ENCODE measurements at regions not wholly inside any gene's neighbourhood (a gene's known extent, or its start where the extent isn't known, plus 50 kb on each side); places are given as distances from the start of the nearest gene placed in this dataset.

DNA sequence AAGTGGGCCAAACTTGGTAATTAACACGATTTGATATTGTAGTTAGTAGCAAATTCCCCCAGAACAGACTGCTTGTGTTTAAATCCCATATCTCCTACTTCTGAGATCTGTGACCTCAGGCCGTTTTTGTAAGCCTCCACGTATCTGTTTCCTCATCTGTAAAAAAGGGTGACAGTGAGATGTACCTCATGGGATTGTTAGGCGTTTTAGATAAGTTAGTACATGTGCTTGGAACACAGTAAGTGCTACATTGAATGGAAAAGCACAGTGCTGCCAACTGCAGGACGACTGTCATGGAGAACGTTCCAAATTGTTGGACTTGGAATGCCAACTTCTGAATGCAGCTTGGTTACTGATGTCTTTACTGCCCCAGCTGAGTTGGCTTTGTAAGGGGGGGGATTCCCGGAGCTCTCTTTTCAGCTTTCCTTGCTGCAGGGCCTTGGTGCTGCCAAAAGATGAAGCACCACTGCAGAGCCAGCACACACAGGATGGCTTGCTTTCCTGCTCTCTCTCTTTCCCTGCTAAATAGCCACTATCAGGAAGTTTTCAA, 108.6 kb downstream of the OPN5 start:
- no peak for DNase-seq
- H3K36me3 ChIP-seq, result no peaks in the 10 kb centered on the region
- no peak overlapping the region for H3K27ac ChIP-seq
- intact Hi-C loops (cut with DNase I), result no loop called here
- H3K9me3 ChIP-seq, result no peaks in the 10 kb centered on the region
- H3K4me1 ChIP-seq, result no peaks in the 10 kb centered on the region
- no peaks in the 10 kb centered on the region for H3K27me3 ChIP-seq
- no peak overlapping the region for H3K4me3 ChIP-seq
- WGBS (ENCODE audit: insufficient coverage, low coverage, low lambda C conversion rate, missing lambda C conversion rate), result 33% methylated on average over 6 of the region's 7 CpGs
- no peak for ATAC-seq
- TF ChIP-seq, protein P1, sequence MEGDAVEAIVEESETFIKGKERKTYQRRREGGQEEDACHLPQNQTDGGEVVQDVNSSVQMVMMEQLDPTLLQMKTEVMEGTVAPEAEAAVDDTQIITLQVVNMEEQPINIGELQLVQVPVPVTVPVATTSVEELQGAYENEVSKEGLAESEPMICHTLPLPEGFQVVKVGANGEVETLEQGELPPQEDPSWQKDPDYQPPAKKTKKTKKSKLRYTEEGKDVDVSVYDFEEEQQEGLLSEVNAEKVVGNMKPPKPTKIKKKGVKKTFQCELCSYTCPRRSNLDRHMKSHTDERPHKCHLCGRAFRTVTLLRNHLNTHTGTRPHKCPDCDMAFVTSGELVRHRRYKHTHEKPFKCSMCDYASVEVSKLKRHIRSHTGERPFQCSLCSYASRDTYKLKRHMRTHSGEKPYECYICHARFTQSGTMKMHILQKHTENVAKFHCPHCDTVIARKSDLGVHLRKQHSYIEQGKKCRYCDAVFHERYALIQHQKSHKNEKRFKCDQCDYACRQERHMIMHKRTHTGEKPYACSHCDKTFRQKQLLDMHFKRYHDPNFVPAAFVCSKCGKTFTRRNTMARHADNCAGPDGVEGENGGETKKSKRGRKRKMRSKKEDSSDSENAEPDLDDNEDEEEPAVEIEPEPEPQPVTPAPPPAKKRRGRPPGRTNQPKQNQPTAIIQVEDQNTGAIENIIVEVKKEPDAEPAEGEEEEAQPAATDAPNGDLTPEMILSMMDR (IDR thresholded peaks at IDR 0.05), result no peak
- no peak for TF ChIP-seq POLR2A (IDR thresholded peaks at IDR 0.05)

DNA sequence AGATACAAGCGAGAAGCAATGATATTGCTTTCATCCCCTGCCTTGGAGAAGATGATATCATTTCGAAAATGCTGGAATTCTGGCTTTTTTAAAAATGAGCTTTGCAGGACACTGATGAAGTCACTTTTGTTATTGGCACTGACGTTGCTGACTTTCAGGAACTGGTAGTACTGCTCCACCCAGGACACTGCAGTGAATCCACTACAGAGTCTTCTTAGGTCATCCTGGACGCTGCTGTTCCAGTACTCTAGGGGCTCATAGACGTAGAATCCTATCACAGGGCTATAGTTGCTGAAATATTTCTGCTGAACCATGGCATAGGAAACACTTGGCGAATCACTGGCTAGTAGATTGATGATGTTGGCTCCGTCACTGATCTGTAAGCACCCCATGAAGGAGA, 97.2 kb downstream of the OPN5 start:
- WGBS (ENCODE audit: insufficient coverage, low coverage, low lambda C conversion rate, missing lambda C conversion rate), result 63% methylated on average over 7 of the region's 7 CpGs
- Histone ChIP-seq H3K27ac (no peak overlapping the region), H3K9me3 (no peaks in the 10 kb centered on the region), H3K36me3 (no peaks in the 10 kb centered on the region), H3K27me3 (no peaks in the 10 kb centered on the region), H3K4me3 (no peak overlapping the region), H3K4me1 (no peaks in the 10 kb centered on the region)
- ATAC-seq (no peak), DNase-seq (no peak)
- intact Hi-C loops (cut with DNase I), result no loop called here
- TF ChIP-seq, protein P1 (IDR thresholded peaks at IDR 0.05), result no peak
- no peak for TF ChIP-seq POLR2A (IDR thresholded peaks at IDR 0.05)
